ENCODE measurements at regions not wholly inside any gene's neighbourhood (a gene's known extent, or its start where the extent isn't known, plus 50 kb on each side); places are given as distances from the start of the nearest gene placed in this dataset.

DNA sequence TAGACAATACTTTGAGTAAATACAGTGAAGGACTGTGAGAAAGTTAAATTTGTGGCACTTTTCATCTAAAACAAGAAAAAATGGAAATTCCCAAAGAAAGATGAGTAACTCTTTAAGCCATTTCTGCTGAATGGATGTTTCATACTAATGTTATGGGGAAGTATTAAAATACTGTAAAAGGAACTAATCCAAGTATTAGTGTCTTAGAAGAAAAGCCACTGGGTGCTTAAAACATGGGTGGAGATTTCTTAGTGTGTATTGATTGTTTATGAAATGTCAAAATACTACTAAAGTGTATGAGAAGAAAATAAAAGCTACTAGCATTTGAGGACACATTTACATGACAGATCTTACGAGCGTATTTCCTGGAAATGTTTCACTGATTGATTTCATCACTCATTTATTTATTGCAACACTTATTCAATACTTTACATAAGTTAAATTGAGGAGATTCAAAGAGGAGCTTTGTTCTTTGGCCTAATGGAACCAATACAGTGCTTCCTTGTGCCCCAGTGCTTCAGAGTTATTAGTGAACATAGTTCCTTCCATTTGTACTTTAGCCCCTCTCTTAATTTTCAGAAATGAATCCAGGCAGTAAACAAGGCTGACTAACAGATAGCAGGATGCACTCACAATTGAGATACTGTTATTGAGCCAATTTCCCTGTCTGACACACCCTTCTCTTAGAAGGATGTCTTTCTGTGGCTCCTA, 155.5 kb upstream of the AHR start:
- TF ChIP-seq, protein P1, sequence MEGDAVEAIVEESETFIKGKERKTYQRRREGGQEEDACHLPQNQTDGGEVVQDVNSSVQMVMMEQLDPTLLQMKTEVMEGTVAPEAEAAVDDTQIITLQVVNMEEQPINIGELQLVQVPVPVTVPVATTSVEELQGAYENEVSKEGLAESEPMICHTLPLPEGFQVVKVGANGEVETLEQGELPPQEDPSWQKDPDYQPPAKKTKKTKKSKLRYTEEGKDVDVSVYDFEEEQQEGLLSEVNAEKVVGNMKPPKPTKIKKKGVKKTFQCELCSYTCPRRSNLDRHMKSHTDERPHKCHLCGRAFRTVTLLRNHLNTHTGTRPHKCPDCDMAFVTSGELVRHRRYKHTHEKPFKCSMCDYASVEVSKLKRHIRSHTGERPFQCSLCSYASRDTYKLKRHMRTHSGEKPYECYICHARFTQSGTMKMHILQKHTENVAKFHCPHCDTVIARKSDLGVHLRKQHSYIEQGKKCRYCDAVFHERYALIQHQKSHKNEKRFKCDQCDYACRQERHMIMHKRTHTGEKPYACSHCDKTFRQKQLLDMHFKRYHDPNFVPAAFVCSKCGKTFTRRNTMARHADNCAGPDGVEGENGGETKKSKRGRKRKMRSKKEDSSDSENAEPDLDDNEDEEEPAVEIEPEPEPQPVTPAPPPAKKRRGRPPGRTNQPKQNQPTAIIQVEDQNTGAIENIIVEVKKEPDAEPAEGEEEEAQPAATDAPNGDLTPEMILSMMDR (IDR thresholded peaks at IDR 0.05): no peak
- TF ChIP-seq POLR2A (IDR thresholded peaks at IDR 0.05): no peak

Measured in adrenal gland (tissue), 5 donors.